ENCODE measurements at regions not wholly inside any gene's neighbourhood (a gene's known extent, or its start where the extent isn't known, plus 50 kb on each side); places are given as distances from the start of the nearest gene placed in this dataset.

DNA sequence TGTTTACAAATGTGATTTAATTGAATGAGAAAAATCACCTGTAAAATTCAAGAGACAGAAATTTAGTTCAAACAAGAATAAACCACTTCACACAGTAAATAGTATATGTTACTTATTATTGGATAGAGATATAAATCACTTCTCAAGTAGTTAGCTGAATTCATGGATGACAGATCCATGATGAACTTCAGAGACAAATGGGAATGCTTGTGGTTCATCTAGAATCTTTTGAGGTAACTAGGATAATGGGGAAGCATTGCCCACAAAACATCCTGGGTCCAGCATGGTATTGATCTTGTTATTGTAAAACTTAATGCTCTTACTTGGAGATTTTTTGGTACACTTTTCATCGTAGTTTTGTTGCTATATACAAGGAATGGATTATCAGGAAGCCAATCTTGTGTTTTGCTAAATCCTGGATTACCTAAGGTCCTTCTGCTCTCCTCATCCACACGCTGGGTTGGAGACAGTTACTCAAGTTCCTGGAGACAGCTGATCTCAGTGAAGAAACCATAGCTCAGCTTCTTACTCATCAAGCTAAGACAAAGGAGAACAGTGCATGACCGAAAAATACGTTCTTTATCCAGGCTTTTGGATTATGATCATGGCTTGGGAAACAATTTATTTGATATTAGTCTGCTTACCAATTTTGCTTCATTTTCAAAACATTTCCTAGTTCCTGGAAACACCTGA, 142.5 kb upstream of the PREP start:
- no peak overlapping the region for H3K27ac ChIP-seq (ENCODE audit: extremely low read depth, low read depth, low read length)
- H3K4me3 ChIP-seq (ENCODE audit: low read depth, low read length), result no peak overlapping the region
- no peak for TF ChIP-seq ZNF37A (tag by site-specific recombination; IDR thresholded peaks at IDR 0.05)
- no peak for TF ChIP-seq ZNF664 (tag by site-specific recombination; IDR thresholded peaks at IDR 0.05)
- TF ChIP-seq ZNF621 (tag by site-specific recombination; IDR thresholded peaks at IDR 0.05), result no peak
- TF ChIP-seq ZNF23 (tag by site-specific recombination; IDR thresholded peaks at IDR 0.05; ENCODE audit: borderline replicate concordance), result no peak
- no peak for TF ChIP-seq SP7 (tag by site-specific recombination; IDR thresholded peaks at IDR 0.05)
- H3K36me3 ChIP-seq (ENCODE audit: control insufficient read depth in 2 of 2, insufficient read depth in 1 of 2, low read length in 2 of 2), result no peaks in the 10 kb centered on the region
- CTCF ChIA-PET, result interaction anchor here (0.6 to 1.3 kb wide), 5 partner anchors 14 to 189 kb away, joined by 3 to 4 read pairs (median 3); no protein-coding TSS in a partner anchor
- no peaks in the 10 kb centered on the region for H3K4me1 ChIP-seq (ENCODE audit: control insufficient read depth, insufficient read depth, low read length)
- POLR2A ChIA-PET, result no interaction called here
- no peaks in the 10 kb centered on the region for H3K9me3 ChIP-seq (ENCODE audit: control insufficient read depth, insufficient read depth, low read depth, low read length)

DNA sequence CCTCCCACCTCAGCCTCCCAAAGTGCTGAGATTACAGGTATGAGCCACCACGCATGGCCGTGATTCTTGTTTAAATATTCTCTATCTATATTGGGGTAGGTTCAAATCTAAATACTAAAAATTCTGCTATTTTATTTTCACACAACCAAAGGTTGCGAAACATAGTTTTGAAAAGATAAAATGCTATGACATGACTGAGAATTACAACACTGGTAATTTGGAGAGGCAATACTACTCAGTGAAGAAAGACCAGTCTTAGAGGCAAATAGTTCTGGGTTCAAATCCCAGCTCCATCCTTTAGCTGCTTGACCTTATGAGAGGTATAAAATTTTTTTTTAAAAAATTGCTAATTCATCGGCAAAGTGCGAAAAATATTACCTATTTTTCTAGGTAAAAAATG, 137.0 kb upstream of the PREP start:
- TF ChIP-seq, protein P1, sequence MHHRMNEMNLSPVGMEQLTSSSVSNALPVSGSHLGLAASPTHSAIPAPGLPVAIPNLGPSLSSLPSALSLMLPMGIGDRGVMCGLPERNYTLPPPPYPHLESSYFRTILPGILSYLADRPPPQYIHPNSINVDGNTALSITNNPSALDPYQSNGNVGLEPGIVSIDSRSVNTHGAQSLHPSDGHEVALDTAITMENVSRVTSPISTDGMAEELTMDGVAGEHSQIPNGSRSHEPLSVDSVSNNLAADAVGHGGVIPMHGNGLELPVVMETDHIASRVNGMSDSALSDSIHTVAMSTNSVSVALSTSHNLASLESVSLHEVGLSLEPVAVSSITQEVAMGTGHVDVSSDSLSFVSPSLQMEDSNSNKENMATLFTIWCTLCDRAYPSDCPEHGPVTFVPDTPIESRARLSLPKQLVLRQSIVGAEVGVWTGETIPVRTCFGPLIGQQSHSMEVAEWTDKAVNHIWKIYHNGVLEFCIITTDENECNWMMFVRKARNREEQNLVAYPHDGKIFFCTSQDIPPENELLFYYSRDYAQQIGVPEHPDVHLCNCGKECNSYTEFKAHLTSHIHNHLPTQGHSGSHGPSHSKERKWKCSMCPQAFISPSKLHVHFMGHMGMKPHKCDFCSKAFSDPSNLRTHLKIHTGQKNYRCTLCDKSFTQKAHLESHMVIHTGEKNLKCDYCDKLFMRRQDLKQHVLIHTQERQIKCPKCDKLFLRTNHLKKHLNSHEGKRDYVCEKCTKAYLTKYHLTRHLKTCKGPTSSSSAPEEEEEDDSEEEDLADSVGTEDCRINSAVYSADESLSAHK (tag by site-specific recombination; IDR thresholded peaks at IDR 0.05), result no peak
- no peak for TF ChIP-seq HOXD13 (CRISPR knock-in tag; IDR thresholded peaks at IDR 0.05; ENCODE audit: borderline replicate concordance)
- no peak for TF ChIP-seq ZNF23 (tag by site-specific recombination; IDR thresholded peaks at IDR 0.05; ENCODE audit: borderline replicate concordance)
- no peak for TF ChIP-seq ZNF133 (tag by site-specific recombination; IDR thresholded peaks at IDR 0.05)
- TF ChIP-seq, protein P2, sequence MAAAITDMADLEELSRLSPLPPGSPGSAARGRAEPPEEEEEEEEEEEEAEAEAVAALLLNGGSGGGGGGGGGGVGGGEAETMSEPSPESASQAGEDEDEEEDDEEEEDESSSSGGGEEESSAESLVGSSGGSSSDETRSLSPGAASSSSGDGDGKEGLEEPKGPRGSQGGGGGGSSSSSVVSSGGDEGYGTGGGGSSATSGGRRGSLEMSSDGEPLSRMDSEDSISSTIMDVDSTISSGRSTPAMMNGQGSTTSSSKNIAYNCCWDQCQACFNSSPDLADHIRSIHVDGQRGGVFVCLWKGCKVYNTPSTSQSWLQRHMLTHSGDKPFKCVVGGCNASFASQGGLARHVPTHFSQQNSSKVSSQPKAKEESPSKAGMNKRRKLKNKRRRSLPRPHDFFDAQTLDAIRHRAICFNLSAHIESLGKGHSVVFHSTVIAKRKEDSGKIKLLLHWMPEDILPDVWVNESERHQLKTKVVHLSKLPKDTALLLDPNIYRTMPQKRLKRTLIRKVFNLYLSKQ (tag by site-specific recombination; IDR thresholded peaks at IDR 0.05; ENCODE audit: borderline replicate concordance), result no peak
- no peak for TF ChIP-seq ZFP69B (tag by site-specific recombination; IDR thresholded peaks at IDR 0.05)
- no peak for TF ChIP-seq ZNF792 (tag by site-specific recombination; IDR thresholded peaks at IDR 0.05)
- TF ChIP-seq ZNF544 (tag by site-specific recombination; IDR thresholded peaks at IDR 0.05), result no peak
- TF ChIP-seq, protein P3, sequence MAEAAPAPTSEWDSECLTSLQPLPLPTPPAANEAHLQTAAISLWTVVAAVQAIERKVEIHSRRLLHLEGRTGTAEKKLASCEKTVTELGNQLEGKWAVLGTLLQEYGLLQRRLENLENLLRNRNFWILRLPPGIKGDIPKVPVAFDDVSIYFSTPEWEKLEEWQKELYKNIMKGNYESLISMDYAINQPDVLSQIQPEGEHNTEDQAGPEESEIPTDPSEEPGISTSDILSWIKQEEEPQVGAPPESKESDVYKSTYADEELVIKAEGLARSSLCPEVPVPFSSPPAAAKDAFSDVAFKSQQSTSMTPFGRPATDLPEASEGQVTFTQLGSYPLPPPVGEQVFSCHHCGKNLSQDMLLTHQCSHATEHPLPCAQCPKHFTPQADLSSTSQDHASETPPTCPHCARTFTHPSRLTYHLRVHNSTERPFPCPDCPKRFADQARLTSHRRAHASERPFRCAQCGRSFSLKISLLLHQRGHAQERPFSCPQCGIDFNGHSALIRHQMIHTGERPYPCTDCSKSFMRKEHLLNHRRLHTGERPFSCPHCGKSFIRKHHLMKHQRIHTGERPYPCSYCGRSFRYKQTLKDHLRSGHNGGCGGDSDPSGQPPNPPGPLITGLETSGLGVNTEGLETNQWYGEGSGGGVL (tag by site-specific recombination; IDR thresholded peaks at IDR 0.05), result no peak
- Histone ChIP-seq H3K36me3 (ENCODE audit: control insufficient read depth in 2 of 2, insufficient read depth in 1 of 2, low read length in 2 of 2) (no peaks in the 10 kb centered on the region), H3K27ac (ENCODE audit: extremely low read depth, low read depth, low read length) (no peak overlapping the region), H3K9me3 (ENCODE audit: control insufficient read depth, insufficient read depth, low read depth, low read length) (no peaks in the 10 kb centered on the region), H3K4me3 (ENCODE audit: low read depth, low read length) (no peak overlapping the region), H3K4me1 (ENCODE audit: control insufficient read depth, insufficient read depth, low read length) (no peaks in the 10 kb centered on the region)
- ChIA-PET CTCF (interaction anchor here (0.6 to 1.6 kb wide), 2 partner anchors 9 to 474 kb away, joined by 3 to 4 read pairs; no protein-coding TSS in a partner anchor), POLR2A (no interaction called here)

DNA sequence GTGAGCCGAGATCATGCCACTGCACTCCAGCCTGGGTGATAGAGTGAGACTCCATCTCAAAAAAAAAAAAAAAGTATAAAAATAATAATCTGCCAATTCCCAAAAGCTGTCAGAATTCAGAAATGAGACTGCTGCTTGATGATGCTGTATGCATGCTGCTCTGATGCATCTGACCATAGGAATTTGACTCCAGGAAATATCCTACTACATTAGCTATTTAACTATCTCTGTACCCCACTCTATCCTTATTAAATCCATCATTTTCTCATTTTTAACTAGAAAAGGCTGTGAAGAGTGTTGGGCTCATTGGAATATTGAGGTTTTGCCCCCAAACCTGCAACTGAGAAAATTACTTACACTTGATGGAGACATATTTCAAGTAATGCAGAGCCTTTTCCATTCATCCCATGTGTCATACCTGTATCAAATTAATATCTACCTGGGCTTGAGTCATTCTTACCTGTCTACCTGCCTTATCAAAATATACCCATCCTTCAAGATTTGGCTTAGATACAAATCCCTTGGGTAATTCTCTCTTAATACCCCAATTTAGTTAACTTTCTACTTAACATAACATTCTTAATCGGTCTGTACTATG, 135.2 kb upstream of the PREP start:
- no peaks in the 10 kb centered on the region for H3K4me1 ChIP-seq (ENCODE audit: control insufficient read depth, insufficient read depth, low read length)
- POLR2A ChIA-PET, result no interaction called here
- CTCF ChIA-PET, result interaction anchor here (0.6 to 0.7 kb wide), 2 partner anchors 85 to 1782 kb away, joined by 3 read pairs; no protein-coding TSS in a partner anchor
- H3K27ac ChIP-seq (ENCODE audit: extremely low read depth, low read depth, low read length), result no peak overlapping the region
- no peak overlapping the region for H3K4me3 ChIP-seq (ENCODE audit: low read depth, low read length)
- no peaks in the 10 kb centered on the region for H3K36me3 ChIP-seq (ENCODE audit: control insufficient read depth in 2 of 2, insufficient read depth in 1 of 2, low read length in 2 of 2)
- H3K9me3 ChIP-seq (ENCODE audit: control insufficient read depth, insufficient read depth, low read depth, low read length), result no peaks in the 10 kb centered on the region
- TF ChIP-seq SETDB1 (IDR thresholded peaks at IDR 0.05; ENCODE audit: insufficient read length, low read length) (no peak), ZNF324 (tag by site-specific recombination; IDR thresholded peaks at IDR 0.05) (no peak), ZNF311 (tag by site-specific recombination; IDR thresholded peaks at IDR 0.05; ENCODE audit: borderline replicate concordance) (no peak), GLI2 (tag by site-specific recombination; IDR thresholded peaks at IDR 0.05; ENCODE audit: borderline replicate concordance, low read depth) (no peak), MEIS1 (CRISPR knock-in tag; IDR thresholded peaks at IDR 0.05; ENCODE audit: borderline replicate concordance) (no peak), ZNF670 (tag by site-specific recombination; IDR thresholded peaks at IDR 0.05; ENCODE audit: low read depth) (no peak)
- TF ChIP-seq, protein P4, sequence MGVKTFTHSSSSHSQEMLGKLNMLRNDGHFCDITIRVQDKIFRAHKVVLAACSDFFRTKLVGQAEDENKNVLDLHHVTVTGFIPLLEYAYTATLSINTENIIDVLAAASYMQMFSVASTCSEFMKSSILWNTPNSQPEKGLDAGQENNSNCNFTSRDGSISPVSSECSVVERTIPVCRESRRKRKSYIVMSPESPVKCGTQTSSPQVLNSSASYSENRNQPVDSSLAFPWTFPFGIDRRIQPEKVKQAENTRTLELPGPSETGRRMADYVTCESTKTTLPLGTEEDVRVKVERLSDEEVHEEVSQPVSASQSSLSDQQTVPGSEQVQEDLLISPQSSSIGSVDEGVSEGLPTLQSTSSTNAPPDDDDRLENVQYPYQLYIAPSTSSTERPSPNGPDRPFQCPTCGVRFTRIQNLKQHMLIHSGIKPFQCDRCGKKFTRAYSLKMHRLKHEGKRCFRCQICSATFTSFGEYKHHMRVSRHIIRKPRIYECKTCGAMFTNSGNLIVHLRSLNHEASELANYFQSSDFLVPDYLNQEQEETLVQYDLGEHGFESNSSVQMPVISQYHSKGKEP (tag by site-specific recombination; IDR thresholded peaks at IDR 0.05), result no peak
